CD14-positive monocyte (primary cell): ENCODE measurements at regions not wholly inside any gene's neighbourhood (a gene's known extent, or its start where the extent isn't known, plus 50 kb on each side); places are given as distances from the start of the nearest gene placed in this dataset.

Experiments
- DNase-seq, 3 donors: peaks; one replicate each; pipeline ENCODE4 v3.0.0-alpha.2; 2011 to 2022
- H2AFZ ChIP-seq: 2 replicates; pipeline ENCODE4 v1.6.0; 2012; ENCODE audit warnings: mild to moderate bottlenecking, low read depth, low read length, inconsistent platforms; ENCODE audit not compliant: insufficient read depth, poor library complexity, severe bottlenecking
- H3K27ac ChIP-seq, 2 donors: 1 replicate in 1 of 2; 2 replicates in 1 of 2; pipeline ENCODE4 v1.5.1; 2012 to 2013; ENCODE audit warnings: low read length in 2 of 2, control low read depth in 1 of 2, inconsistent platforms in 1 of 2, low read depth in 1 of 2, mild to moderate bottlenecking in 1 of 2
- H3K27me3 ChIP-seq, 2 donors: one replicate each; pipeline versions ENCODE4 v1.6.0 to v1.6.1; 2011 to 2013; ENCODE audit warnings: low read length in 2 of 2; ENCODE audit not compliant: control insufficient read depth in 2 of 2, insufficient read depth in 2 of 2
- H3K36me3 ChIP-seq, 2 donors: replicated peaks in 1 of 2; 1 replicate in 1 of 2; 2 replicates in 1 of 2; pipeline versions ENCODE4 v1.5.1 to v1.6.1; 2012 to 2013; ENCODE audit warnings: low read length in 2 of 2, control low read depth in 1 of 2, inconsistent platforms in 1 of 2, mild to moderate bottlenecking in 1 of 2; ENCODE audit not compliant: insufficient read depth in 2 of 2, control insufficient read depth in 1 of 2
- H3K4me1 ChIP-seq, 2 donors: 1 replicate in 1 of 2; 2 replicates in 1 of 2; pipeline versions ENCODE4 v1.5.1 to v1.6.1; 2012 to 2013; ENCODE audit warnings: low read length in 2 of 2, control low read depth in 1 of 2, inconsistent platforms in 1 of 2, mild to moderate bottlenecking in 1 of 2, moderate library complexity in 1 of 2; ENCODE audit not compliant: insufficient read depth in 2 of 2, control insufficient read depth in 1 of 2
- H3K4me2 ChIP-seq: replicated peaks from 2 replicates; pipeline ENCODE3; 2012; ENCODE audit warnings: low read length, moderate library complexity, mild to moderate bottlenecking; ENCODE audit not compliant: poor library complexity, severe bottlenecking; ENCODE audit errors: extremely low read depth
- H3K4me3 ChIP-seq, 3 experiments: fragments of 200-600 bp in 1 of 3; sonication (generic) in 1 of 3; replicated peaks in 1 of 3; 1 replicate in 2 of 3; 2 replicates in 1 of 3; pipeline ENCODE4 v1.5.1; 2011 to 2013; ENCODE audit warnings: low read length in 3 of 3, mild to moderate bottlenecking in 3 of 3, control low read depth in 2 of 3, low read depth in 2 of 3, inconsistent platforms in 1 of 3, moderate library complexity in 1 of 3
- H3K79me2 ChIP-seq: 2 replicates; pipeline ENCODE4 v1.6.0; 2012; ENCODE audit warnings: mild to moderate bottlenecking, control low read depth, inconsistent platforms, low read length, moderate library complexity; ENCODE audit not compliant: insufficient read depth
- H3K9ac ChIP-seq: 2 replicates; pipeline ENCODE4 v1.6.0; 2017; ENCODE audit warnings: low read length, mild to moderate bottlenecking; ENCODE audit not compliant: insufficient read depth, poor library complexity, severe bottlenecking
- H3K9me3 ChIP-seq, 2 donors: replicated peaks in 1 of 2; 1 replicate in 1 of 2; 2 replicates in 1 of 2; pipeline versions ENCODE4 v1.5.1 to v1.6.1; 2012 to 2013; ENCODE audit warnings: low read length in 2 of 2, control low read depth in 1 of 2; ENCODE audit not compliant: control insufficient read depth in 1 of 2, insufficient read depth in 1 of 2
- H4K20me1 ChIP-seq: 2 replicates; pipeline ENCODE4 v1.6.0; 2012; ENCODE audit warnings: mild to moderate bottlenecking, low read length, control low read depth, moderate library complexity; ENCODE audit not compliant: insufficient read depth
- H3K27ac Mint-ChIP-seq, 7 donors: one replicate each; pipeline ENCODE4 v1.8.0; 2020; ENCODE audit warnings: mild to moderate bottlenecking in 7 of 7, mixed read lengths in 7 of 7, moderate library complexity in 6 of 7, inconsistent platforms in 2 of 7
- H3K27me3 Mint-ChIP-seq, 3 donors: one replicate each; pipeline ENCODE4 v1.8.0; 2021 to 2022; ENCODE audit warnings: low read depth in 3 of 3, mild to moderate bottlenecking in 3 of 3, mixed read lengths in 3 of 3, moderate library complexity in 3 of 3, inconsistent platforms in 1 of 3
- H3K36me3 Mint-ChIP-seq, 2 donors: one replicate each; pipeline ENCODE4 v1.8.0; 2020; ENCODE audit warnings: mixed read lengths in 2 of 2, inconsistent platforms in 1 of 2, mild to moderate bottlenecking in 1 of 2
- H3K4me1 Mint-ChIP-seq: one replicate; pipeline ENCODE4 v1.8.0; 2020; ENCODE audit warnings: mild to moderate bottlenecking, mixed read lengths
- H3K4me3 Mint-ChIP-seq, 2 donors: one replicate each; pipeline ENCODE4 v1.8.0; 2020; ENCODE audit warnings: mild to moderate bottlenecking in 2 of 2, mixed read lengths in 2 of 2, moderate library complexity in 1 of 2
- H3K9me3 Mint-ChIP-seq, 7 donors: one replicate each; pipeline ENCODE4 v1.8.0; 2020 to 2022; ENCODE audit warnings: mixed read lengths in 7 of 7, mild to moderate bottlenecking in 6 of 7, moderate library complexity in 6 of 7, inconsistent platforms in 2 of 7
- CTCF ChIP-seq: fragments of 200-600 bp; IDR thresholded peaks from one replicate; pipeline ENCODE4 v1.8.0; 2022; ENCODE audit warnings: antibody characterized with exemption, mild to moderate bottlenecking
- WGBS: methylation state at CpG from one replicate; pipeline ENCODE4 v1.1.5; 2013; ENCODE audit warnings: missing lambda C conversion rate; ENCODE audit not compliant: insufficient coverage; 5-methylcytosine and 5-hydroxymethylcytosine counted together
- intact Hi-C, 2 donors: fragments of 100-400 bp; cut with micrococcal nuclease; formaldehyde crosslinking; loops; one replicate each; pipeline versions ENCODE4 v1.15.0 to v1.15.1; 2023

DNA sequence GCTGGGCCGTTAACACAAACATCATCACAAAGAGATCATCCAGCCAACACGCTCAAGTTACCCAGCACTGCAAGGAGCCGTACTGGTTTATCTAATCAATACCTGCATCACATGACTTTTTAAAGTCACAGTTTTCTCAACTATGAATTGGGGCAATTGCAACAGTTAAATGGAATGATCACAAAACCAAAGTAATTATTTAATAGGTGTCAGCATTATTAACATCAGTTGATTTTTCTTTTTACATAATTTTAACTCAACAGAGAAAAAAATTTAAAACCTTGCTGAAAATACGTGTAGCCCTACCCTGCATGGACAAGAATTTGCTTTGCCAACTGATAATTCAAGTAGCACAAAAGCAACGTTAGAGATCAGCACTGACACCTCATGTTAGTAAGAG is 95.7 kb upstream of the SOX9 start:
- Mint-ChIP-seq H3K4me1 (no peaks in the 10 kb centered on the region), H3K27me3 (peaks cover 1 to 15% (median 8%) of the 10 kb centered on the region in 3 donors), H3K9me3 (peaks cover 0 to 5% (median 0%) of the 10 kb centered on the region in 7 donors), H3K27ac (no peak overlapping the region), H3K36me3 (no peaks in the 10 kb centered on the region), H3K4me3 (no peak overlapping the region)
- TF ChIP-seq CTCF = no peak
- H3K4me3 ChIP-seq = no peak overlapping the region
- H3K27ac ChIP-seq = no peak overlapping the region
- no peak overlapping the region for H3K9ac ChIP-seq
- WGBS = 63% methylated on average over 3 of the region's 5 CpGs
- no peaks in the 10 kb centered on the region for H3K27me3 ChIP-seq
- H3K4me1 ChIP-seq = no peaks in the 10 kb centered on the region
- H4K20me1 ChIP-seq = no peaks in the 10 kb centered on the region
- H3K36me3 ChIP-seq = no peaks in the 10 kb centered on the region
- H2AFZ ChIP-seq = no peak overlapping the region
- no peak overlapping the region for H3K4me2 ChIP-seq
- H3K79me2 ChIP-seq = no peaks in the 10 kb centered on the region
- H3K9me3 ChIP-seq = no peaks in the 10 kb centered on the region
- intact Hi-C loops = no loop called here
- DNase-seq = no peak

GRCh38 chr17:72030067-72030899 is 90.5 kb upstream of the SOX9 start:
- H3K4me1 ChIP-seq = no peaks in the 10 kb centered on the region
- H3K27ac ChIP-seq = no peak overlapping the region
- H3K36me3 Mint-ChIP-seq = no peaks in the 10 kb centered on the region
- H3K4me1 Mint-ChIP-seq = no peaks in the 10 kb centered on the region
- no peak overlapping the region for H3K27ac Mint-ChIP-seq
- H2AFZ ChIP-seq = no peak overlapping the region
- H3K79me2 ChIP-seq = no peaks in the 10 kb centered on the region
- intact Hi-C loops = no loop called here
- H3K27me3 Mint-ChIP-seq = peaks cover 1 to 22% (median 14%) of the 10 kb centered on the region in 3 donors
- H3K9ac ChIP-seq = no peak overlapping the region
- H3K36me3 ChIP-seq = no peaks in the 10 kb centered on the region
- H3K9me3 ChIP-seq = no peaks in the 10 kb centered on the region
- no peaks in the 10 kb centered on the region for H4K20me1 ChIP-seq
- TF ChIP-seq CTCF = no peak
- no peak overlapping the region for H3K4me2 ChIP-seq
- peaks cover 0 to 9% (median 0%) of the 10 kb centered on the region in 7 donors for H3K9me3 Mint-ChIP-seq
- H3K4me3 Mint-ChIP-seq = peak overlapping the region in 1 of 2 donors; percentile 44
- H3K4me3 ChIP-seq = no peak overlapping the region
- no peak for DNase-seq
- 2% methylated on average over 6 of the region's 22 CpGs for WGBS
- H3K27me3 ChIP-seq = peaks cover 0 to 2% of the 10 kb centered on the region in 2 donors
